H1 (cell line): ENCODE measurements at regions not wholly inside any gene's neighbourhood (a gene's known extent, or its start where the extent isn't known, plus 50 kb on each side); places are given as distances from the start of the nearest gene placed in this dataset.

Experiments
- CTCF ChIA-PET: fragments of 300-600 bp; sonication (Branson Sonifier 250); formaldehyde crosslinking; loops from one replicate; lab custom pipeline; 2021; ENCODE audit not compliant: partially characterized antibody; lab: Charles Lee
- POLR2A ChIA-PET: fragments of 300-600 bp; sonication (Branson Sonifier 250); formaldehyde crosslinking; loops from one replicate; lab custom pipeline; 2021; ENCODE audit warnings: inconsistent platforms; ENCODE audit not compliant: partially characterized antibody; lab: Charles Lee
- DNase-seq, 2 experiments: peaks; one replicate each; pipeline versions ENCODE4 v3.0.0 to v3.0.0-alpha.2; 2010 to 2022; ENCODE audit warnings: low spot score in 2 of 2, low read depth in 1 of 2, mixed read lengths in 1 of 2
- FAIRE-seq: peaks from 2 replicates; lab custom pipeline; 2011; peaks lifted over from hg19 to GRCh38; lab: Jason Lieb, UNC
- H2AFZ ChIP-seq: 2 replicates; pipeline ENCODE4 v1.8.1; 2012; ENCODE audit warnings: low read length, inconsistent platforms
- H2AK5ac ChIP-seq: 2 replicates; pipeline ENCODE4 v1.6.1; 2013; ENCODE audit warnings: low read depth, low read length
- H2BK120ac ChIP-seq: replicated peaks from 2 replicates; pipeline ENCODE3; 2013; ENCODE audit warnings: low read depth, low read length, inconsistent platforms
- H2BK12ac ChIP-seq: 2 replicates; pipeline ENCODE4 v1.6.1; 2013; ENCODE audit warnings: low read depth, low read length
- H2BK15ac ChIP-seq: 2 replicates; pipeline ENCODE4 v1.6.1; 2013; ENCODE audit warnings: low read length
- H2BK20ac ChIP-seq: 2 replicates; pipeline ENCODE4 v1.6.1; 2013; ENCODE audit warnings: low read length
- H2BK5ac ChIP-seq: 2 replicates; pipeline ENCODE4 v1.6.1; 2013; ENCODE audit warnings: low read depth, low read length
- H3K14ac ChIP-seq: 2 replicates; pipeline ENCODE4 v1.6.1; 2013; ENCODE audit warnings: inconsistent platforms; ENCODE audit not compliant: insufficient read length
- H3K18ac ChIP-seq: 2 replicates; pipeline ENCODE4 v1.6.1; 2013; ENCODE audit warnings: low read length; ENCODE audit errors: extremely low read depth
- H3K23ac ChIP-seq: 2 replicates; pipeline ENCODE4 v1.6.1; 2013; ENCODE audit warnings: inconsistent platforms; ENCODE audit not compliant: insufficient read length
- H3K23me2 ChIP-seq: 2 replicates; pipeline ENCODE4 v1.6.1; 2013; ENCODE audit warnings: low read depth, low read length
- H3K27ac ChIP-seq: 2 replicates; pipeline ENCODE4 v1.6.1; 2011; ENCODE audit warnings: low read depth, low read length, inconsistent platforms
- H3K27me3 ChIP-seq, 4 experiments: replicated peaks in 1 of 4; 1 replicate in 1 of 4; 2 replicates in 3 of 4; pipeline versions ENCODE4 v1.6.1 to v1.8.1; 2011 to 2013; ENCODE audit warnings: low read length in 3 of 4, mild to moderate bottlenecking in 3 of 4, inconsistent platforms in 2 of 4, mixed read lengths in 2 of 4, moderate library complexity in 1 of 4; ENCODE audit not compliant: control insufficient read depth in 3 of 4, insufficient read depth in 3 of 4; ENCODE audit errors: extremely low read depth in 1 of 4
- H3K36me3 ChIP-seq, 4 experiments: 2 replicates each; pipeline versions ENCODE4 v1.6.1 to v1.8.1; 2011 to 2013; ENCODE audit warnings: mild to moderate bottlenecking in 4 of 4, low read length in 3 of 4, moderate library complexity in 2 of 4, control low read depth in 1 of 4, inconsistent platforms in 1 of 4; ENCODE audit not compliant: insufficient read depth in 4 of 4, control insufficient read depth in 2 of 4
- H3K4ac ChIP-seq: replicated peaks from 2 replicates; pipeline ENCODE3; 2013; ENCODE audit warnings: low read length, low read depth, mixed read lengths, inconsistent platforms; ENCODE audit not compliant: insufficient read length
- H3K4me1 ChIP-seq, 4 experiments: replicated peaks in 1 of 4; 1 replicate in 1 of 4; 2 replicates in 3 of 4; pipeline versions ENCODE4 v1.6.1 to v1.8.1; 2011 to 2013; ENCODE audit warnings: low read length in 3 of 4, inconsistent platforms in 2 of 4, mixed read lengths in 1 of 4; ENCODE audit not compliant: insufficient read depth in 4 of 4, control insufficient read depth in 3 of 4
- H3K4me2 ChIP-seq, 2 experiments: 2 replicates each; pipeline versions ENCODE4 v1.6.1 to v1.8.1; 2011 to 2013; ENCODE audit warnings: low read depth in 2 of 2, low read length in 2 of 2, control low read depth in 1 of 2, inconsistent platforms in 1 of 2, mild to moderate bottlenecking in 1 of 2; ENCODE audit not compliant: insufficient read depth in 1 of 2
- H3K4me3 ChIP-seq, 4 experiments: fragments of 200-600, 300-600 bp in 1 of 4; sonication (generic), shearing (Covaris generic), sonication (Bioruptor Twin) in 1 of 4; 2 replicates each; pipeline versions ENCODE4 v1.5.1 to v1.8.1; 2011 to 2016; ENCODE audit warnings: low read length in 4 of 4, low read depth in 3 of 4, control low read depth in 2 of 4, inconsistent platforms in 2 of 4, mild to moderate bottlenecking in 2 of 4, mixed read lengths in 1 of 4, moderate library complexity in 1 of 4; ENCODE audit not compliant: insufficient read depth in 2 of 4; ENCODE audit errors: extremely low read depth in 1 of 4
- H3K56ac ChIP-seq: replicated peaks from 2 replicates; pipeline ENCODE3; 2013; ENCODE audit warnings: low read depth, mild to moderate bottlenecking, mixed read lengths, low read length, inconsistent platforms; ENCODE audit not compliant: insufficient read length
- H3K79me1 ChIP-seq: 2 replicates; pipeline ENCODE4 v1.6.1; 2013; ENCODE audit warnings: low read depth, low read length, control low read depth
- H3K79me2 ChIP-seq, 2 experiments: 2 replicates each; pipeline versions ENCODE4 v1.6.1 to v1.8.1; 2012 to 2013; ENCODE audit warnings: low read length in 2 of 2, mild to moderate bottlenecking in 2 of 2, inconsistent platforms in 1 of 2; ENCODE audit not compliant: insufficient read depth in 2 of 2, control insufficient read depth in 1 of 2
- H3K9ac ChIP-seq, 4 experiments: replicated peaks in 1 of 4; 1 replicate in 1 of 4; 2 replicates in 3 of 4; pipeline versions ENCODE4 v1.6.1 to v1.8.1; 2011 to 2013; ENCODE audit warnings: low read depth in 3 of 4, low read length in 3 of 4, control low read depth in 2 of 4, mild to moderate bottlenecking in 2 of 4, moderate library complexity in 2 of 4, inconsistent platforms in 1 of 4; ENCODE audit errors: extremely low read depth in 1 of 4
- H3K9me3 ChIP-seq, 2 experiments: 2 replicates each; pipeline versions ENCODE4 v1.6.1 to v1.8.1; 2012 to 2013; ENCODE audit warnings: mild to moderate bottlenecking in 2 of 2, moderate library complexity in 2 of 2, control low read depth in 1 of 2, inconsistent platforms in 1 of 2, low read depth in 1 of 2, low read length in 1 of 2, mixed read lengths in 1 of 2; ENCODE audit not compliant: insufficient read depth in 2 of 2
- H4K20me1 ChIP-seq, 2 experiments: replicated peaks in 1 of 2; 2 replicates each; pipeline versions ENCODE3 to v1.8.1; 2011 to 2013; ENCODE audit warnings: inconsistent platforms in 2 of 2, low read length in 2 of 2, mild to moderate bottlenecking in 1 of 2; ENCODE audit not compliant: insufficient read depth in 2 of 2, control insufficient read depth in 1 of 2
- H4K5ac ChIP-seq: 2 replicates; pipeline ENCODE4 v1.6.1; 2013; ENCODE audit warnings: low read length, low read depth, mixed read lengths, inconsistent platforms; ENCODE audit not compliant: insufficient read length
- H4K8ac ChIP-seq: 2 replicates; pipeline ENCODE4 v1.8.0; 2013; ENCODE audit warnings: mild to moderate bottlenecking, moderate library complexity, low read length, inconsistent platforms; ENCODE audit not compliant: insufficient read depth; ENCODE audit errors: extremely low read depth
- H4K91ac ChIP-seq: replicated peaks from 2 replicates; pipeline ENCODE3; 2013; ENCODE audit warnings: low read length, mixed read lengths, inconsistent platforms; ENCODE audit not compliant: insufficient read length
- ASH2L ChIP-seq: fragments of 200-600, 300-600 bp; sonication (generic); IDR thresholded peaks from one replicate; pipeline ENCODE4 v1.7.1; 2017; ENCODE audit warnings: low read length
- BACH1 ChIP-seq: IDR thresholded peaks from 2 replicates; pipeline ENCODE4 v1.6.1; 2012; ENCODE audit warnings: low read length, improper control_type of control experiment
- CHD2 ChIP-seq: IDR thresholded peaks from 2 replicates; pipeline ENCODE4 v1.6.1; 2012; ENCODE audit warnings: low read length, improper control_type of control experiment
- NANOG ChIP-seq: IDR thresholded peaks from 2 replicates; pipeline ENCODE4 v1.6.1; 2011; ENCODE audit warnings: low read length, low read depth, mild to moderate bottlenecking, inconsistent platforms; ENCODE audit not compliant: insufficient read depth, poor library complexity, severe bottlenecking
- RAD21 ChIP-seq, 2 experiments: IDR thresholded peaks in 1 of 2; conservative IDR thresholded peaks in 1 of 2; 2 replicates each; pipeline ENCODE4 v1.6.1; 2011; ENCODE audit warnings: low read depth in 2 of 2, low read length in 2 of 2, improper control_type of control experiment in 1 of 2, inconsistent platforms in 1 of 2, mild to moderate bottlenecking in 1 of 2, moderate library complexity in 1 of 2
- SIN3A ChIP-seq, 2 experiments: IDR thresholded peaks in 1 of 2; conservative IDR thresholded peaks in 1 of 2; 2 replicates each; pipeline ENCODE4 v1.6.1; 2011 to 2012; ENCODE audit warnings: low read length in 2 of 2, improper control_type of control experiment in 1 of 2, low read depth in 1 of 2, mild to moderate bottlenecking in 1 of 2
- SIX5 ChIP-seq: IDR thresholded peaks from 2 replicates; pipeline ENCODE4 v1.6.1; 2011; ENCODE audit warnings: mild to moderate bottlenecking, low read depth, low read length
- TEAD4 ChIP-seq: IDR thresholded peaks from 2 replicates; pipeline ENCODE4 v1.6.1; 2012; ENCODE audit warnings: low read depth, low read length, inconsistent platforms, mixed read lengths
- WGBS, 2 experiments: shearing (Covaris generic) in 1 of 2; methylation state at CpG; one replicate each; pipeline versions ENCODE4 v1.1.6 to v1.1.7; 2013 to 2015; ENCODE audit warnings: low lambda C conversion rate in 2 of 2, mixed read lengths in 2 of 2, inconsistent platforms in 1 of 2, low coverage in 1 of 2, missing lambda C conversion rate in 1 of 2; ENCODE audit not compliant: insufficient replicate concordance in 2 of 2, insufficient coverage in 1 of 2, insufficient read length in 1 of 2; ENCODE audit errors: extremely low coverage in 1 of 2, missing lambda C conversion rate in 1 of 2; 5-methylcytosine and 5-hydroxymethylcytosine counted together

DNA sequence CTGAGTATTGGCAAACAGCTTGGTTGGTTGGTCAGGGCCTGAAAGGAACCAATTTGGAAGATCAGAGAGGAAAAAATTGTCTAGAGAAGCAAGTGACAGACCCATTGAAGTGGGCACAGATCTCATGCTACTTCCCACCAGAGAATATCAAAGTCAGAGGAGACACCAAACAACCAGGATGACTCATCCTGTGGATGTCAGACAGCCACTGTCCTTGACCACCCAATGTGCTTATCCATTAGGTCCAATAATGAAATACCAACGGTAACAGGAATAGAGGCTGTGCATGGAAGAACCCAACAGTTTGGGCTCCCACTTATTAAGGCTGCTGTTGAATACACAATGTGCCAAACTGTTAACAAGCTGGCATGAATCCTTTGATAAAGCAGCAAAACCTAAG lies 323.1 kb upstream of the ATP11B start:
- no peak overlapping the region for H3K4me2 ChIP-seq
- H3K4ac ChIP-seq = no peak overlapping the region
- no peak overlapping the region for H3K18ac ChIP-seq
- no peak overlapping the region for H4K5ac ChIP-seq
- no peaks in the 10 kb centered on the region for H3K4me1 ChIP-seq
- no peak overlapping the region for H2BK12ac ChIP-seq
- no peak overlapping the region for H3K56ac ChIP-seq
- H4K91ac ChIP-seq = no peak overlapping the region
- H3K27ac ChIP-seq = no peak overlapping the region
- no peak overlapping the region for H2BK20ac ChIP-seq
- no peak overlapping the region for H2AFZ ChIP-seq
- H3K14ac ChIP-seq = no peak overlapping the region
- H3K36me3 ChIP-seq = no peaks in the 10 kb centered on the region
- no peak for DNase-seq
- H3K4me3 ChIP-seq = no peak overlapping the region
- 92% methylated on average over 1 of the region's 1 CpG; no CpG with 5 or more reads in 1 of the 2 experiments for WGBS, 2 experiments
- POLR2A ChIA-PET = no interaction called here
- H3K79me2 ChIP-seq = no peaks in the 10 kb centered on the region
- no peaks in the 10 kb centered on the region for H3K23me2 ChIP-seq
- no peak overlapping the region for H2BK15ac ChIP-seq
- H3K9ac ChIP-seq = no peak overlapping the region
- no peak overlapping the region for H2BK120ac ChIP-seq
- CTCF ChIA-PET = interaction anchor here (1.9 kb wide), 1 partner anchor 22 kb away, joined by 5 read pairs; no protein-coding TSS in a partner anchor
- H4K20me1 ChIP-seq = no peaks in the 10 kb centered on the region
- no peak for FAIRE-seq
- H4K8ac ChIP-seq = no peak overlapping the region
- H3K23ac ChIP-seq = no peak overlapping the region
- H3K27me3 ChIP-seq = no peaks in the 10 kb centered on the region
- H3K9me3 ChIP-seq = no peaks in the 10 kb centered on the region
- H2AK5ac ChIP-seq = no peak overlapping the region
- H2BK5ac ChIP-seq = no peak overlapping the region
- H3K79me1 ChIP-seq = no peaks in the 10 kb centered on the region
- no peak for TF ChIP-seq ASH2L
- TF ChIP-seq BACH1 = no peak
- TF ChIP-seq SIN3A (conservative IDR thresholded peaks at IDR 0.05 in 1 of 2, IDR thresholded peaks at IDR 0.05 in 1 of 2; ENCODE audit: low read depth in 1 of 2, low read length in 2 of 2) = no peak
- no peak for TF ChIP-seq RAD21 (IDR thresholded peaks at IDR 0.05 in 1 of 2, conservative IDR thresholded peaks at IDR 0.05 in 1 of 2; ENCODE audit: low read depth in 2 of 2, low read length in 2 of 2)
- no peak for TF ChIP-seq TEAD4
- TF ChIP-seq NANOG = no peak
- TF ChIP-seq SIX5 = no peak
- no peak for TF ChIP-seq CHD2
